Left kidney (tissue), 1 donor: ENCODE measurements at regions not wholly inside any gene's neighbourhood (a gene's known extent, or its start where the extent isn't known, plus 50 kb on each side); places are given as distances from the start of the nearest gene placed in this dataset.
"Not testable (repeated sequence)": the region's sequence is repeated elsewhere in the genome, so short reads cannot be mapped to it uniquely, and the experiment has no call there.

Source experiments
- DNase-seq: peaks from one replicate; pipeline ENCODE4 v3.0.0-alpha.2; 2013

DNA sequence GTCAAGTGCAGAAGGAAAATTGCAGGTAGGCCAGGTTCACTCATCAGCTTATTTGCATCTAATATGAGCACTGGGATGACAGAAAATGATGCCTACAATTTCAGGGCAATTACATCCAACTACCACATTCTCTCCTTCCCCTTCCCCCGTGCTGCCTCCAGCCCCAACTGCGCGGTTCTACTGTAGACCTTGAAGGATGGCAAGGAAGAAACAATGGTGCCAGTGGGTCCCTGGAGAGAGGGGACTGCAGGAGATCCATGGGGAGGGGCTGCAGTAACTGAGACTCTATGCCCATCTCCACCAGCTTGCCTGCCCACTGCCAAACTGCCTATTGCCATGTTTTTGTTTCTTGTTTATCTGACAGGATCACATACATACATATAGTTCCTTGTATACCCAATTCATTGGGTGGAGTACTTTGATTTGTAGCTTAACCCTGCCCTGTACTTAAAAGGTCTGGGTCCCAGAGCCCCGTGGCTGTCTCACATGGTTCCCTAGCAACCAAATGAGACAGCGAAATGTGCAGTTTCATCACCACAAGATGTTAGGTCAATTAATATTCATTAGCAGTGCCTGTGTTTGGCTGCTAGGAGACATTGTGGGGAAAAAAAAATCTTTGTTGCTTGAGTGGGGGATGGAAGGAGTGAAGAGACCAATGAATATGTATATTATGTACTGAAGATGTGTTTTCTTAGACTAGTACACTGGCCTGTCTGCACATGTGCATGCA is 253.5 kb upstream of the PLET1 start:
- DNase-seq = no peak

DNA sequence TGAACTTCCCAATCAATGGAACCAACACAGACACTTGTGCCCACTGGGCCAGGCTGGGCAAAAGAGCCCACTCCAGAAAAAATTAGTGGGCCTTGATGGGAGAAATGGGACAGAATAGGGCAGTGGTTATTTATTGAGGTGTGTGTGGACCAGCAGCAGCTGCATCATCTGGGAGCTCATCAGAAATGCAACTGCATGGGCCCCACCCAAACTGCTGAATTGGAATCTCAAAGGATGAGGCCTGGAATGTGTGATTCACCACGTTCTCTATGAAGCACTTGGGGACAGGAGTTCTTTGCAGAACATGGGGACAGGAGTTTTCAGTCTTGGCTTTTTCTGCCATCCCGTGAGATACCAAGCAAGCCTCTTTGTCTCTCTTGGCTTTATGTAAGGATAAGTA is 255.6 kb upstream of the PLET1 start:
- DNase-seq = no peak

GRCh38 chr11:112516755-112517154 is 256.1 kb upstream of the PLET1 start:
- DNase-seq = no peak

- DNase-seq = no peak
These were observed 257.7 kb upstream of the PLET1 start for GRCh38 chr11:112518371-112518770.

- DNase-seq = no peak
These were observed 259.1 kb upstream of the PLET1 start for GRCh38 chr11:112519751-112520150.

DNA sequence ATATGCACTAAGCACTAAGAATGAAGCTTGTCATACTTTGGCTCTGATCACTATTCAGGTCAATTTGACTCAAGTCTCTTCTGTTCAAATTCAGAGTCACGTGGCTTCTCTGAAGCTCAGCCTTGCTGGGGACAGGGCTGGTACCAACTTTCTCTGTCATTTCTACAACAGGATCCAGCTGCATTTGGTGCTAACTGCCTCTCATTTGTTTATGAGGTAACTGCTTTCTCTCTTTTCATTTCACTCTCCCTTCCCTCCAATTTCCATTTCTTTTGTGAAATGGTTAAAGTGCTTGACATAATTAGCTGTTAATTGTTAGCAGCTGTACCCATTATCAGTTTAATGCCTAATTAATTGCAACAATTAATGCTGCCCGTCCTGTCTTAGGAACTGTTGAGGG is 259.7 kb upstream of the PLET1 start:
- DNase-seq = no peak

DNA sequence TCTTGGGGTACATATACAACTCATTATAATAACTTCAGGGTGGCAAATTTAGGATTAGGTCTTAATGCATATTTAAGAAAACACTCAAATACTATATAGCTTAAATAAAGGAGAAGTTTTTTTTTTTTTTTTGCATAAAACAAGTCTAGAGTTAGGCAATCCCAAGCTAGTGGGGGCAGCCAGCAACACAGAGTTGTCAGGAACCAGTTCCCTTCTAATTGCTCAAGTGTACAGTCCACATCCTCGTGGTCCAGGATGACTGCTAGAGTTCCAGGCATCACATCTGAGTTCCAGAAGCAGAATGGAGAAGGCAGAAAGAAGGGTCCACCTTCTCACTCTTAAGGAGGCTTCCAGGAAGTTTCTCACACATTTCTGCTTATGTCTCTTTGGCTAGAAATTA is 261.9 kb upstream of the PLET1 start:
- no peak for DNase-seq

GRCh38 chr11:112523031-112523430 is 262.4 kb upstream of the PLET1 start:
- no peak for DNase-seq

DNA sequence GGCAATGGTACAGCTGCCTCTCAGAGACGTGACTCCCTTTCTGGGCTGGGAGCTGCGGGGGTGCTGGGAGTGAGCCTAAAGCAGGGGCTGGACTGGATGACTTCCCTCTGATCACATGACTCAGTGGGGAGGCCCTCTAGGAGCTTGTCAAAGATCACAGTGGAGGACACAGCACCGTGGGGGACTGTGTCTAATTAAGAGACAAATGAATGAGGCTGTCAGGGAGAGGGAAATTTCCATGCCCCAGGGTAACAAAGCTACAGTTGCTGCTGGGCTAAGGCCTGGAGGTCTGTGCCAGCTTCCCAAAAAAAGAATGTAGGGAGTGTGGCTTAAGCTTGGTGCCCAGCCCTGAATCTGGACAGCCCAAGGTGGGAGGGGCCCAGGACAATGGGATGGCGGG is 262.8 kb upstream of the PLET1 start:
- DNase-seq = no peak

DNA sequence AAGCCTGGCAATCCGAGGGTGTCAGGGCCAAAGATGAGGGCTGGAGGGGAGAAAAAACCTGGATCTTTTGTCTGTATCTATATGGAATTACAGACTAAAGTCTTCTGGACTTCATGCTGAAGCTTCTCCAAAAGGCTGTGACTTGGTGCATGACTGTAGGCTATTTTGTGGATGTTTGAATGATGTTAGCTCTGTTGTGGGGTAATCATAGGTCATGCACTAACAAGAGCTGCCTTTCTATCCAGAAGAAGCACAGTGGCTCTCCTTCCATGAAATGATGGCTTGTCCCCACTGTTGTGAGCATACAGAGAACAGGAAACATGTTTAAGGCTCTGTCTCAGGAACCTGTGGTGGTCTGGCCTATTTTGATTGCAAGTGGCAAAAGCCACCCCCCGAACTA is 263.3 kb upstream of the PLET1 start:
- no peak for DNase-seq

- no peak for DNase-seq
These were observed 264.1 kb upstream of the PLET1 start for GRCh38 chr11:112524798-112525197.

GRCh38 chr11:112525270-112525669 is 264.6 kb upstream of the PLET1 start:
- no peak for DNase-seq

- DNase-seq = no peak
These were observed 265.4 kb upstream of the PLET1 start for GRCh38 chr11:112525844-112526590.

GRCh38 chr11:112526699-112527416 is 266.2 kb upstream of the PLET1 start:
- DNase-seq = no peak

DNA sequence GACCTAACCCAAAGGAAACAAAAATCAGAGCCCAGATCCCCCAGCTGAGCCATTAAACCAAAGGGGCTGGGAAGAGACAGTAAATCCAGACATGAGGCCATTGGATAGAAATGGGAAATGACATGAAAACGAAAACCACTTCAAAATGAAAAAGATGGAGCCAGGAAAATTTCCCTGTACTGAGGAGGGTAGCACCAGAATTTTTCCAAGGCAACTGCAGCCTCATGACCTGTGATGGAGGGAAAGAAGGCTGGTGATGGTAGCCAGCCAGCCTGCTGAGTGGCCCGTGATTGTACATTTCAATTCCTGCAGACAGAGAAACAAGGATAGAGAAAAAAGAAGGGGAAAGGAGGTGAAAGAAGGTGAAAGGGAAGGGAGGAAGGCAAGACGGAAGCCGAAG is 268.4 kb upstream of the PLET1 start:
- DNase-seq = no peak

DNA sequence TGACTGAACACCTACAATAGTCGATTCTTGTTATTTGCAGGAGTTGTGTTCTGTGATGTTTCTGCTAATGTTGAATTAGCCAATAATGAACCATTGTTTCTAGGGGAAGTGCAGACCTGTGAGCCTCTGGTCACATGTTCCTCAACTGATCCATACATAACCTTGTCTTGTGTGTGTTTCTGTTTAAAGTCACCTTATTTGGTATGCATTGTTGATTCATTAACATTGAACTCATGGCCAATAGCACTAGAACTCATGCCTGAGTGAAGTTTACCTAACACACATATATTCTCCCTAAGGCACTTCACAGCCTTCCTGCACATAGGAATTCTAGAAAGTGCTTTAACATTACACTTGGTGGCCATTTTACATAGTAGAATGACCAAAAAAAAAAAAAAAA is 271.8 kb upstream of the PLET1 start:
- DNase-seq = no peak

DNA sequence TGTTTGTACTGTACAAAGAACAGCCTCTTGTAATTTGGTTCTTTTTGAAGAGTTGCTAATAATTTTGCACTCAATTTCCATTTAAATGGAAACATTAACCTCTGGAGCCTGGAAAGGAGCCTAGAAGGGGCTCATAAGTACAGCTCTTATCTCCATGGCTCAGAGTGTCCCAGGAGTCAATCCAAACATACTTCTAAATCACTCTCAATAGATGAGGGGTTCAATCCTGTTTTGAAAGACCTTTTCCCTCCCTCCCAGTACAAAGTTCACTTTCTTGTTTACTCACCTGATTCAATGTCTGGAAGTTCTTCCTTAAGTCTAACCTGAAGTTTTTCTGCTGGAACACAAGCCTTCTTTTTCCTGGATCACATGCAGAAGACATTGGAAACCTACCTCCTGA is 273.0 kb upstream of the PLET1 start:
- DNase-seq = no peak

DNA sequence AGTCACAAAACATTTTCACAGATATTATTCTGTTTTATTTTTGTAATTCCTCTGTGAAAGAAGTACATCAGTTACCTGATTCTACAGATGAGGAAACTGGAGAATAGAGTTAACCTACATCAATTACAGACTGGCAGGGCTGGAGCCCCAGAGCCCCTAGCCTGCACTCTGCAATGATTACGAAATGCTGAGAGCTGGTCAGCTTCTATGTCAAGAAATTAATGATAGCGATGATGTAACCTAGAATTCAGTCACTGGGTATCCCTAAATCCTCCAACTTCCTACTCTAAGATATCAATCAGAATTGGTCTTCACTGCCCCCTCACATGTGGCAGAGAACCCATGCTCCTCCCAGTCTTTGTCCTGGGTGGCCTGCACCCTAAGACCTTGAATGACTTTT is 273.5 kb upstream of the PLET1 start:
- no peak for DNase-seq

DNA sequence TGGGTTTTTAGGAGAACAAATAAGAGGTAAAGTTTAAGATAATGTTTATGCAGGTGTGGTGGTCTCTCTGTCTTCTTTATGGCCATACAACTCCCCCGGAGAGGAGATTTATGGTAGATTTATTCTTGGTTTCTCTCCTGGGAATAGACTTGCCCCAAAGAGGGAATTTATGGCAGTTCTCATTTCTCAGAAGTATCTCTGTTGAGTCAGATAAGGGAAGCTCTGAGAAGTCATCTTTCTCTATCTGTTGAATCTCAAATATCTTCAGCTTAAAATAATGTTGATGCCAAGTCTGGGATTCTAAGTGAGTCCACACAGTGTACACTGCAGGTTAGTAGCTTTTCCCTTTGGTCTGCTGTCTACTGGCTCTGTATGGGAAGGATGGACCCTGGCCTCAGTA is 276.4 kb upstream of the PLET1 start:
- DNase-seq = no peak

DNA sequence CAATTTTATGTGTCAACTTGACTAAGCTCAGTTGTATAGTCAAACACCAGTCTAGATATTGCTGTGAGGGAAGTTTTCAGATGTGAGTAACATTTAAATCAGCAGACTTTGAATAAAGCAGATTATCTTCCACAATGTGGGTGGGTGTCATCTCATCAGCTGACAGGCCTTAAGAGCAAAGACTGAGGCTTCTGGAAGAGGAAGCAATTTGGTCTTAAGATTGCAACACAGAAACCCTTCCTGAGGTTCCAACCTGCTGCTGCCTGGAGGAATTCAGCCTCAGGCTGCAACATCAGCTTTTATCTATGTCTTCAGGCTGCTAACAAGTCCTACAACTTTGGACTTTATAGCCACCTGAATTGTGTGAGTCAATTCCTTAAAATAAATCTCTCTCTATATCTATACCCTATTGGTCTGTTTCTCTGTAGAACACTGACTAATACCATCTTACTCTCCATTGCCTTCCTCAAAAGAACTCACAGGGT is 277.2 kb upstream of the PLET1 start:
- no peak for DNase-seq

DNA sequence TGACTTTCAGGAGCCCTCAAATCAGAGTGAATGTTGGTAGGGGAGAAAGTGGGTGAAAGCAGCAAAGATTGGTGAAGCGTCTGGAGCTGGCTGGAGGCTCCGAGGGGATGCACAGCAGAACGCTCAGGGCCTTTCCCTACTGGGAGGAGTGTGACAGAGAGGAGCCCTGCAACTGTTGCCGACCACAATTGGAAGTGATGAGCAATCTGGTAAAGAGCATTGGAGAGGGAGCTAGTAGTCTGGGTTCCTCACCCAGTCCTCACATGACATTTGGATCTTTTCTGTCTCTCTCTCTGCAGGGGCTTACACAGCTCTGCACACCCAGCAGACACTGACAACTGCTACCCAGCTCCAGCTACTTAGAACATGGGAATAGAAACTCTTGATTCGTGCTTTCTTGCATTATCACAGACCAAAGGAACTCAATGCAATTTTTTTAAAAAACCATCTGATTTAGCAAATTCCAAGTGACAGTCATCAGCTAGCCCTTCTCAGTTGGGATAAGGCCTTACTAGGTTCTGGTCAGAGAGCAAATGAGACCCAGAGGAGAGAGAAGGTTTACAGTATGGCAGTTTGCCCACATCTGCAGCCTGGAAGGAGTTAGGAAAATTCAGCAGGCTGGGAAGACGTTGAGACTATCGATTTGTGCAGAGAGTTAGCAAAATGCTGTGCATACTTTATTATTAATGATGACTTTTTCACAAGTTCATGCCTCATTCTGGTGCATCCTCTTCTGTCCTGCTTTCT is 278.0 kb upstream of the PLET1 start:
- no peak for DNase-seq

DNA sequence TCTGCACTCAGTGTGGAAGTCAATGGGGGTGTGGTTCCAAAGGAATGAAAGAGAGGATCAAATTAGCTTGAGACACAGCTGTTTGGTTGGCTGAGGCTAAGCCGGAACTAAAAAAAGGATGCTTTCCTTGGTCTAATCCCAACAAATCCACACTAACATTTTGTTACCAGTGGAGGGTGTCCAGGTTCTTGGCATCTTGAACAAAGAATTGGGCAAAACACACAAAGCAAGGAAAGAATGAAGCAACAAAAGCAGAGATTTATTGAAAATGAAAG is 278.6 kb upstream of the PLET1 start:
- not testable (repeated sequence) for DNase-seq

- no peak for DNase-seq
These were observed 279.1 kb upstream of the PLET1 start for GRCh38 chr11:112539741-112540140.
